Breast epithelium (tissue), 3 donors: ENCODE measurements at regions not wholly inside any gene's neighbourhood (a gene's known extent, or its start where the extent isn't known, plus 50 kb on each side); places are given as distances from the start of the nearest gene placed in this dataset.

Source experiments
- POLR2A ChIP-seq: fragments of 450-650 bp; IDR thresholded peaks from one replicate; pipeline ENCODE4 v1.6.1; 2016; ENCODE audit warnings: antibody characterized with exemption, mild to moderate bottlenecking, moderate library complexity
- POLR2AphosphoS5 ChIP-seq, 3 donors: sonication (generic); formaldehyde crosslinking; IDR thresholded peaks; one replicate each; pipeline ENCODE4 v1.6.1; 2017; ENCODE audit warnings: antibody characterized with exemption in 3 of 3
- TF ChIP-seq, protein P1 (sequence below), 3 donors: fragments of 450-650 bp; IDR thresholded peaks; one replicate each; pipeline ENCODE4 v1.5.1; 2016 to 2017; ENCODE audit warnings: antibody characterized with exemption in 3 of 3, mild to moderate bottlenecking in 3 of 3, moderate library complexity in 3 of 3

DNA sequence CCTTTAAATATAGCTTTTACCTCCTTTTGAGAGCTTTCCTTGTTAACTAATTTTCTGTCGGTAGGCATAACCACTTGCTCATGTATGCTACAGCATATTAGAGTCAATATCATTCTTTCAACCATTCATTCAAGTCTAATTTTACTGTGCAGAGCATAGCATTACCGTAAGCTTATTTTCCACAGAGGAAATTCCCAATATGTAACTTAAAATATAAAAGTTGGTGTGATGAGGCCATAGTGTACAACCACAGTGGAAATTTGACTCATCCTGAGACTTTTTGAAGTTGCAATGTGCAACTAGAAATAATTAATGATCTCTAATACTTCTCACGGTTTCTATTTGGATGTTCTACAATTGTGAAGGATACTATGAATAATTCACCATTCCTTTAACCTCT lies 80.6 kb upstream of the KLF6 start:
- TF ChIP-seq POLR2A, result no peak
- TF ChIP-seq, protein P1, sequence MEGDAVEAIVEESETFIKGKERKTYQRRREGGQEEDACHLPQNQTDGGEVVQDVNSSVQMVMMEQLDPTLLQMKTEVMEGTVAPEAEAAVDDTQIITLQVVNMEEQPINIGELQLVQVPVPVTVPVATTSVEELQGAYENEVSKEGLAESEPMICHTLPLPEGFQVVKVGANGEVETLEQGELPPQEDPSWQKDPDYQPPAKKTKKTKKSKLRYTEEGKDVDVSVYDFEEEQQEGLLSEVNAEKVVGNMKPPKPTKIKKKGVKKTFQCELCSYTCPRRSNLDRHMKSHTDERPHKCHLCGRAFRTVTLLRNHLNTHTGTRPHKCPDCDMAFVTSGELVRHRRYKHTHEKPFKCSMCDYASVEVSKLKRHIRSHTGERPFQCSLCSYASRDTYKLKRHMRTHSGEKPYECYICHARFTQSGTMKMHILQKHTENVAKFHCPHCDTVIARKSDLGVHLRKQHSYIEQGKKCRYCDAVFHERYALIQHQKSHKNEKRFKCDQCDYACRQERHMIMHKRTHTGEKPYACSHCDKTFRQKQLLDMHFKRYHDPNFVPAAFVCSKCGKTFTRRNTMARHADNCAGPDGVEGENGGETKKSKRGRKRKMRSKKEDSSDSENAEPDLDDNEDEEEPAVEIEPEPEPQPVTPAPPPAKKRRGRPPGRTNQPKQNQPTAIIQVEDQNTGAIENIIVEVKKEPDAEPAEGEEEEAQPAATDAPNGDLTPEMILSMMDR (IDR thresholded peaks at IDR 0.05), result no peak
- TF ChIP-seq POLR2AphosphoS5 (IDR thresholded peaks at IDR 0.05), result no peak
